Trophoblast cell (in vitro differentiated cells and primary cell): ENCODE measurements at regions not wholly inside any gene's neighbourhood (a gene's known extent, or its start where the extent isn't known, plus 50 kb on each side); places are given as distances from the start of the nearest gene placed in this dataset.

Source experiments
- DNase-seq, 2 donors: peaks; one replicate each; pipeline ENCODE4 v3.0.0-alpha.2; 2016
- H2AFZ ChIP-seq: 2 replicates; pipeline ENCODE4 v1.6.1; 2013; ENCODE audit warnings: low read length, moderate library complexity, mild to moderate bottlenecking; ENCODE audit not compliant: insufficient read depth, poor library complexity
- H2AK5ac ChIP-seq: 2 replicates; pipeline ENCODE4 v1.6.1; 2013; ENCODE audit warnings: mild to moderate bottlenecking, low read length
- H2BK120ac ChIP-seq: 2 replicates; pipeline ENCODE4 v1.6.1; 2013; ENCODE audit warnings: low read length, mild to moderate bottlenecking, moderate library complexity; ENCODE audit not compliant: insufficient read depth, poor library complexity
- H2BK12ac ChIP-seq: 2 replicates; pipeline ENCODE4 v1.6.1; 2013; ENCODE audit warnings: mild to moderate bottlenecking, low read length, moderate library complexity
- H2BK5ac ChIP-seq: 2 replicates; pipeline ENCODE4 v1.6.1; 2013; ENCODE audit warnings: low read length, low read depth, moderate library complexity, mild to moderate bottlenecking; ENCODE audit not compliant: poor library complexity
- H3K14ac ChIP-seq: 2 replicates; pipeline ENCODE4 v1.6.1; 2013; ENCODE audit warnings: mild to moderate bottlenecking, low read length
- H3K18ac ChIP-seq: 2 replicates; pipeline ENCODE4 v1.6.1; 2013; ENCODE audit warnings: mild to moderate bottlenecking, low read length
- H3K23ac ChIP-seq: 2 replicates; pipeline ENCODE4 v1.6.1; 2013; ENCODE audit warnings: low read length
- H3K27ac ChIP-seq: 2 replicates; pipeline ENCODE4 v1.5.1; 2013; ENCODE audit warnings: low read depth, mild to moderate bottlenecking, inconsistent platforms, low read length, moderate library complexity
- H3K27me3 ChIP-seq: 2 replicates; pipeline ENCODE4 v1.6.1; 2013; ENCODE audit warnings: inconsistent platforms, mild to moderate bottlenecking, low read length, moderate library complexity; ENCODE audit not compliant: insufficient read depth
- H3K36me3 ChIP-seq, 2 experiments: 1 replicate in 1 of 2; 2 replicates in 1 of 2; pipeline ENCODE4 v1.6.1; 2013; ENCODE audit warnings: low read length in 2 of 2, mild to moderate bottlenecking in 2 of 2, moderate library complexity in 1 of 2; ENCODE audit not compliant: insufficient read depth in 2 of 2, control insufficient read depth in 1 of 2
- H3K4ac ChIP-seq: 2 replicates; pipeline ENCODE4 v1.6.1; 2013; ENCODE audit warnings: low read depth, mild to moderate bottlenecking, low read length, moderate library complexity
- H3K4me1 ChIP-seq, 2 experiments: 1 replicate in 1 of 2; 2 replicates in 1 of 2; pipeline ENCODE4 v1.6.1; 2013; ENCODE audit warnings: low read length in 2 of 2, mild to moderate bottlenecking in 2 of 2, moderate library complexity in 1 of 2; ENCODE audit not compliant: insufficient read depth in 2 of 2, control insufficient read depth in 1 of 2
- H3K4me2 ChIP-seq: 2 replicates; pipeline ENCODE4 v1.6.1; 2013; ENCODE audit warnings: inconsistent platforms, mild to moderate bottlenecking, low read length, moderate library complexity
- H3K4me3 ChIP-seq: 2 replicates; pipeline ENCODE4 v1.5.1; 2013; ENCODE audit warnings: mild to moderate bottlenecking, low read depth, low read length, inconsistent platforms
- H3K79me1 ChIP-seq: one replicate; pipeline ENCODE4 v1.6.1; 2013; ENCODE audit warnings: low read length
- H3K79me2 ChIP-seq: 2 replicates; pipeline ENCODE4 v1.6.1; 2013; ENCODE audit warnings: low read length, mild to moderate bottlenecking; ENCODE audit not compliant: control insufficient read depth, insufficient read depth, poor library complexity
- H3K9ac ChIP-seq: 2 replicates; pipeline ENCODE4 v1.6.1; 2013; ENCODE audit warnings: mild to moderate bottlenecking, low read length
- H3K9me3 ChIP-seq: 2 replicates; pipeline ENCODE4 v1.6.1; 2013; ENCODE audit warnings: low read depth, mild to moderate bottlenecking, control low read depth, inconsistent platforms, low read length; ENCODE audit not compliant: insufficient read depth
- H4K12ac ChIP-seq: 2 replicates; pipeline ENCODE4 v1.6.1; 2013; ENCODE audit warnings: low read depth, mild to moderate bottlenecking, low read length, moderate library complexity
- H4K8ac ChIP-seq: 2 replicates; pipeline ENCODE4 v1.6.1; 2013; ENCODE audit warnings: low read depth, mild to moderate bottlenecking, low read length, moderate library complexity
- H4K91ac ChIP-seq: one replicate; pipeline ENCODE4 v1.6.1; 2013; ENCODE audit warnings: low read depth, mild to moderate bottlenecking, low read length, moderate library complexity
- WGBS: extraction: QIAGEN DNeasy Blood & Tissue Kit; methylation state at CpG from one replicate; pipeline ENCODE4 v1.1.7; 2013; ENCODE audit warnings: missing lambda C conversion rate; ENCODE audit not compliant: insufficient read length, insufficient coverage; ENCODE audit errors: extremely low coverage; 5-methylcytosine and 5-hydroxymethylcytosine counted together

DNA sequence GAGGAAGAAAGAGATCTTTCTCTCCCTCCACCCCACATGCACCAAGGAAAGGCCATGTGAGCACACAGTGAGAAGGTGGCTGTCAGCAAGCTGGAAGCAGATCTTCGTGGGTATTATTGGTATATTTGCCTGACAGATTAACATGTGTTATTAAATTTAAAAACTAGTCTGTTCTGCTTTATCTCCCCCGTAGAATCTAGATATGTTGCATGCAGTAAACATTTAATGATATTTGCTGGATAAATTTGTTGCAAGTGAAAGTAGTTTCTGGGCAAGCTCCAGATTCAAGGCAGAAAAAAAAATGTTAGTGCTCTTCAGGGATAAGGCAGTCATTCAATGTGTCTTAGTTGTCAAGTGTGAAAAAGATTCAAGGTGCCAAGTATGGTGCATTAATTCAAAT is 215.0 kb upstream of the TAS2R1 start:
- no peak overlapping the region for H4K91ac ChIP-seq
- no peak overlapping the region for H3K4me3 ChIP-seq
- no peak overlapping the region for H3K9ac ChIP-seq
- H3K4ac ChIP-seq: no peak overlapping the region
- WGBS: no CpG with 5 or more reads among the region's 2 CpGs
- H3K27ac ChIP-seq: no peak overlapping the region
- H2BK5ac ChIP-seq: no peak overlapping the region
- H3K4me1 ChIP-seq: no peaks in the 10 kb centered on the region
- no peak overlapping the region for H3K14ac ChIP-seq
- H2BK12ac ChIP-seq: no peak overlapping the region
- no peak overlapping the region for H3K4me2 ChIP-seq
- H2AK5ac ChIP-seq: no peak overlapping the region
- DNase-seq: no peak
- no peaks in the 10 kb centered on the region for H3K27me3 ChIP-seq
- H2AFZ ChIP-seq: no peak overlapping the region
- no peaks in the 10 kb centered on the region for H3K9me3 ChIP-seq
- no peak overlapping the region for H2BK120ac ChIP-seq
- no peak overlapping the region for H3K18ac ChIP-seq
- H4K8ac ChIP-seq: no peak overlapping the region
- no peaks in the 10 kb centered on the region for H3K79me1 ChIP-seq
- H4K12ac ChIP-seq: no peak overlapping the region
- no peak overlapping the region for H3K23ac ChIP-seq
- H3K36me3 ChIP-seq: no peaks in the 10 kb centered on the region
- H3K79me2 ChIP-seq: no peaks in the 10 kb centered on the region

- Histone ChIP-seq H3K18ac (no peak overlapping the region), H3K27me3 (no peaks in the 10 kb centered on the region), H3K27ac (no peak overlapping the region), H3K23ac (no peak overlapping the region), H3K4ac (no peak overlapping the region), H3K79me1 (no peaks in the 10 kb centered on the region), H3K9me3 (no peaks in the 10 kb centered on the region), H4K12ac (no peak overlapping the region), H2BK120ac (no peak overlapping the region), H3K4me2 (no peak overlapping the region), H3K4me1 (peaks cover 7 to 8% of the 10 kb centered on the region in 2 experiments), H3K79me2 (no peaks in the 10 kb centered on the region), H4K8ac (no peak overlapping the region), H2AFZ (no peak overlapping the region), H3K9ac (no peak overlapping the region), H3K4me3 (no peak overlapping the region), H4K91ac (no peak overlapping the region), H3K36me3 (no peaks in the 10 kb centered on the region), H2BK12ac (no peak overlapping the region), H2BK5ac (no peak overlapping the region), H3K14ac (no peak overlapping the region), H2AK5ac (no peak overlapping the region)
- no peak for DNase-seq
- WGBS: no CpG with 5 or more reads among the region's 2 CpGs
Observed at GRCh38 chr5:9841516-9842170, 211.5 kb upstream of the TAS2R1 start.

DNA sequence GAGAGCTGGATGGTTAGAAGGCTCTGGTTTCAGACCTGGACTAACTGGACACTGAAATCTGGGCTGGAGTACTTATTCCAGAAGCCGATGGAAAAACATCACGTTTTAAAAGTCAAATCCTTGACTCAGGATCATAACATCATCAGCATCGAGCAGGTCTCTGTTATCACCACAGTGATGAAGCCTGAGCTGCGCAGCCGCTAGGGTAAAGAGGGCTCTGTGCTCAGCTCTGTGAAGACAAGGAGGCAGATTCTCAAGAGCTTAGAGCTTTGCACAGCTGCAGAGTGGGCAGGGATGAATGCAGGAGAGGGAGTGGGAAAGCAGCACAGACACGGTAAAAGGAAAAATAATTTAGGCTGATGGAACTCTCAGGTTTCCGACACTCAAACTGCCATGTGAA is 208.8 kb upstream of the TAS2R1 start:
- Histone ChIP-seq H3K36me3 (no peaks in the 10 kb centered on the region), H3K9me3 (no peaks in the 10 kb centered on the region), H3K79me2 (no peaks in the 10 kb centered on the region), H3K23ac (no peak overlapping the region), H3K9ac (no peak overlapping the region), H4K12ac (no peak overlapping the region), H3K4me3 (no peak overlapping the region), H4K8ac (no peak overlapping the region), H3K4me2 (no peak overlapping the region), H3K4ac (no peak overlapping the region), H2BK5ac (peak overlapping the region; percentile 44), H3K18ac (no peak overlapping the region), H2BK120ac (peak overlapping the region; percentile 26), H3K79me1 (peaks cover 8% of the 10 kb centered on the region), H2AFZ (no peak overlapping the region), H3K4me1 (peaks cover 14 to 15% of the 10 kb centered on the region in 2 experiments), H4K91ac (peak overlapping the region; percentile 34), H2BK12ac (peak overlapping the region; percentile 91), H3K27me3 (no peaks in the 10 kb centered on the region), H3K14ac (no peak overlapping the region), H3K27ac (peak overlapping the region; percentile 45), H2AK5ac (no peak overlapping the region)
- DNase-seq: no peak
- no CpG with 5 or more reads among the region's 7 CpGs for WGBS

DNA sequence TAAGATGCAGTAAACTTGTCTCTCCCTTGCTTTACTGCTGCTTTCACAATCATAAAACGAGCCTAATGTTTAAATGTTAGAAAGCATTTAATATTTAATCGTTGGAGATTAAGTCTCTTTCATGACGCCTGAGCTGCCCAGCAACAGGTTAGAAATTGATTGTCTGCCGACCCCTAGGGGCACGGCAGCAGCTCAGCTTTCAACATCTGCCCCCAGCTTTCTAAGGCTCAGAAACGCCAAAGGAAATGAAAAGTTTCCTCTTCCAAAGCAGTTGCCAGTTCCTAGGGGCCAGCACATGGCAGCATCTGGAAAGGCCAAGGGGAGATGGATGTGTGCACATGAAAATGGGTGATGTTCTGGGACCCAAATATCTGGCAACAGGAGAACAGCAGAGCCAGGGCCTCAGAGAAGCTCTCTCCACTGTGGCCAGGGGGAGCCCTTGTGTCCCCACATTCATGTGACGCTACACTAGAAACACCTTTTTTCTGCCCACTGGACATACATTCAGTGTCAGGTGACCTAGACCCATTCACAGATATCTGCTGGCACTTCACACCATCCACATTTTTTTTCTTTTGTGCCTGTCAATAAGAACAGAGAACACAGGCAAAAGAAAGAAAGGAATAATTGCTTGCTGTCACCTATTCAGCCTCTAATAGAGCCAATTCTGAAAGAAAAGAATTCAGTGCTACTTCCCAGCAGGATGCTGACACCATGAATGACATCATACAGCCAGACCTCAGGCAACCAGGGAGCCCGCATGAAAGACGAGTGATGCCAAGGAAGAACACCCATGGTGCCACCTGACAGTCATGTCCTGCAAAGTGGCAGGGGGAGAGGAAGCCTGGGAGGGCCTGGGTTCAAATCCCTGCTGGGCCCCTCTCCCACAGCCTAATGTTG is 205.0 kb upstream of the TAS2R1 start:
- Histone ChIP-seq H3K27ac (no peak overlapping the region), H3K18ac (peak overlapping the region; percentile 49), H3K14ac (peak overlapping the region; percentile 86), H3K23ac (no peak overlapping the region), H2BK12ac (peak overlapping the region; percentile 91), H4K12ac (no peak overlapping the region), H4K8ac (no peak overlapping the region), H2AK5ac (peak overlapping the region; percentile 86), H3K36me3 (no peaks in the 10 kb centered on the region), H3K9ac (no peak overlapping the region), H4K91ac (peak overlapping the region; percentile 49), H2AFZ (no peak overlapping the region), H3K9me3 (no peaks in the 10 kb centered on the region), H3K4me1 (peaks cover 20 to 22% of the 10 kb centered on the region in 2 experiments), H3K4me3 (no peak overlapping the region), H2BK120ac (peak overlapping the region; percentile 70), H3K79me1 (peaks cover 21% of the 10 kb centered on the region), H3K4ac (no peak overlapping the region), H2BK5ac (peak overlapping the region; percentile 60), H3K79me2 (no peaks in the 10 kb centered on the region), H3K4me2 (no peak overlapping the region), H3K27me3 (no peaks in the 10 kb centered on the region)
- no CpG with 5 or more reads among the region's 9 CpGs for WGBS
- DNase-seq: no peak
